ENCODE measurements at regions not wholly inside any gene's neighbourhood (a gene's known extent, or its start where the extent isn't known, plus 50 kb on each side); places are given as distances from the start of the nearest gene placed in this dataset.
A peak's percentile ranks its signal among the peaks of the same experiment; 100 is the strongest.
"Not testable (repeated sequence)": the region's sequence is repeated elsewhere in the genome, so short reads cannot be mapped to it uniquely, and the experiment has no call there.

- DNase-seq, result no peak
These were observed 741.3 kb upstream of the CTNND2 start for GRCh38 chr5:12645582-12645981.

GRCh38 chr5:12636209-12636608 lies 732.0 kb upstream of the CTNND2 start:
- no peak for DNase-seq

GRCh38 chr5:12626556-12626955 lies 722.3 kb upstream of the CTNND2 start:
- DNase-seq, result no peak

GRCh38 chr5:12625667-12626263 lies 721.5 kb upstream of the CTNND2 start:
- DNase-seq, result no peak

GRCh38 chr5:12624776-12625560 lies 720.7 kb upstream of the CTNND2 start:
- no peak for DNase-seq

- DNase-seq, result no peak
These were observed 719.2 kb upstream of the CTNND2 start for GRCh38 chr5:12623408-12623807.

GRCh38 chr5:12616093-12616492 lies 711.8 kb upstream of the CTNND2 start:
- DNase-seq, result no peak

GRCh38 chr5:12615141-12615820 lies 711.0 kb upstream of the CTNND2 start:
- no peak for DNase-seq

- DNase-seq, result no peak
These were observed 710.4 kb upstream of the CTNND2 start for GRCh38 chr5:12614608-12615007.

- DNase-seq, result no peak
These were observed 706.9 kb upstream of the CTNND2 start for GRCh38 chr5:12611132-12611531.

GRCh38 chr5:12607817-12608216 lies 703.6 kb upstream of the CTNND2 start:
- DNase-seq, result not testable (repeated sequence)

GRCh38 chr5:12592228-12592627 lies 688.0 kb upstream of the CTNND2 start:
- DNase-seq, result no peak

- DNase-seq, result no peak
These were observed 682.2 kb upstream of the CTNND2 start for GRCh38 chr5:12586406-12586805.

- not testable (repeated sequence) for DNase-seq
These were observed 674.6 kb upstream of the CTNND2 start for GRCh38 chr5:12578803-12579202.

GRCh38 chr5:12576953-12577352 lies 672.7 kb upstream of the CTNND2 start:
- DNase-seq, result not testable (repeated sequence)

GRCh38 chr5:12574298-12575093 lies 670.2 kb upstream of the CTNND2 start:
- DNase-seq, result peak; percentile 87 to 88

GRCh38 chr5:12573916-12574297 lies 669.7 kb upstream of the CTNND2 start:
- DNase-seq, result not testable (repeated sequence)

GRCh38 chr5:12570688-12571087 lies 666.4 kb upstream of the CTNND2 start:
- DNase-seq, result no peak

GRCh38 chr5:12566441-12566840 lies 662.2 kb upstream of the CTNND2 start:
- DNase-seq, result no peak

- no peak for DNase-seq
These were observed 652.8 kb upstream of the CTNND2 start for GRCh38 chr5:12557012-12557411.

GRCh38 chr5:12526113-12526512 lies 621.9 kb upstream of the CTNND2 start:
- no peak for DNase-seq

GRCh38 chr5:12522116-12522515 lies 617.9 kb upstream of the CTNND2 start:
- no peak for DNase-seq

- not testable (repeated sequence) for DNase-seq
These were observed 600.7 kb upstream of the CTNND2 start for GRCh38 chr5:12504983-12505382.

All from NCI-H1930 (cell line).